ENCODE measurements at regions not wholly inside any gene's neighbourhood (a gene's known extent, or its start where the extent isn't known, plus 50 kb on each side); places are given as distances from the start of the nearest gene placed in this dataset.

DNA sequence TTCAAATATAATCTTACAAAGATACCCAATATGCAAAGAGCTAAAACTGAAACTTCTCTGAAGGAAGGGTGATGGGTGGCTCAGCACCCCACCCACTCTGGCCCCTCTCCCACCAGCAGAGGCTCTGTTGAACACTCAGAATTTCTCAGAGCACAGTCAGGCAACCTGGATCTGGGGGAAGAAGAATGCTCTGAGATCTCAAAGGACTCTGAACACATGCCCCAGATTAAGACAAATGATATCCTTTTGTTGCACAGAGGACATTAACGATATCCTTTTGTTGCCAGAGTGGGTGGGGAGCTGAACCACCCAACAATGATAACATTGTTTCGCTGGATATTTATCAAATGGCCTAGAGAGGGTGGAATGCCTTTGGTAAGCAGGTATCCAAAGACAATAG is 104.8 kb downstream of the LBH start:
- TF ChIP-seq, protein P1, sequence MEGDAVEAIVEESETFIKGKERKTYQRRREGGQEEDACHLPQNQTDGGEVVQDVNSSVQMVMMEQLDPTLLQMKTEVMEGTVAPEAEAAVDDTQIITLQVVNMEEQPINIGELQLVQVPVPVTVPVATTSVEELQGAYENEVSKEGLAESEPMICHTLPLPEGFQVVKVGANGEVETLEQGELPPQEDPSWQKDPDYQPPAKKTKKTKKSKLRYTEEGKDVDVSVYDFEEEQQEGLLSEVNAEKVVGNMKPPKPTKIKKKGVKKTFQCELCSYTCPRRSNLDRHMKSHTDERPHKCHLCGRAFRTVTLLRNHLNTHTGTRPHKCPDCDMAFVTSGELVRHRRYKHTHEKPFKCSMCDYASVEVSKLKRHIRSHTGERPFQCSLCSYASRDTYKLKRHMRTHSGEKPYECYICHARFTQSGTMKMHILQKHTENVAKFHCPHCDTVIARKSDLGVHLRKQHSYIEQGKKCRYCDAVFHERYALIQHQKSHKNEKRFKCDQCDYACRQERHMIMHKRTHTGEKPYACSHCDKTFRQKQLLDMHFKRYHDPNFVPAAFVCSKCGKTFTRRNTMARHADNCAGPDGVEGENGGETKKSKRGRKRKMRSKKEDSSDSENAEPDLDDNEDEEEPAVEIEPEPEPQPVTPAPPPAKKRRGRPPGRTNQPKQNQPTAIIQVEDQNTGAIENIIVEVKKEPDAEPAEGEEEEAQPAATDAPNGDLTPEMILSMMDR (conservative IDR thresholded peaks at IDR 0.05 in 1 of 2, IDR thresholded peaks at IDR 0.05 in 1 of 2; ENCODE audit: low read depth in 1 of 2, low read length in 2 of 2) = no peak
- TF ChIP-seq EZH2 (IDR thresholded peaks at IDR 0.05; ENCODE audit: low read length, missing control alignments) = no peak
